ENCODE measurements at regions not wholly inside any gene's neighbourhood (a gene's known extent, or its start where the extent isn't known, plus 50 kb on each side); places are given as distances from the start of the nearest gene placed in this dataset.

DNA sequence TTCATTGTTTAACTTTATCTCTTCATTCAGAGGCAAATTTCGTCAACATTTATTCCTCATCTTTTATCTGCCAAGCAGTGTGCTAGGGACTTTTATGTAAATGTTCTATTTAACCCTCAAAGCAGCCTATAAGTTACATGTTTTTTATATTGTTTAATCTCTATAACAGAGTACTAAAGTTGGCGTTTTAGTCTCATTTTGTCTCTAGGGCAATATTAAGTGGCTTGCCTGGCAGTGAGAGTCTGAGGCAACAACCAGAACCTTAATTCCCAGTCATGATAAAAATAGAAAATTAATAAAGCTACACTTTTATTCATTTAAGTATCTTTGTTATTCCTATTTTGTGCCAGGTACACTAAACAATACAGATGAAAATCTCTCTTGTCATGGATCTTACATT lies 994.3 kb upstream of the ADGRL2 start:
- no peak for TF ChIP-seq EZH2phosphoT487 (conservative IDR thresholded peaks at IDR 0.05; ENCODE audit: low read length)
- TF ChIP-seq, protein P1, sequence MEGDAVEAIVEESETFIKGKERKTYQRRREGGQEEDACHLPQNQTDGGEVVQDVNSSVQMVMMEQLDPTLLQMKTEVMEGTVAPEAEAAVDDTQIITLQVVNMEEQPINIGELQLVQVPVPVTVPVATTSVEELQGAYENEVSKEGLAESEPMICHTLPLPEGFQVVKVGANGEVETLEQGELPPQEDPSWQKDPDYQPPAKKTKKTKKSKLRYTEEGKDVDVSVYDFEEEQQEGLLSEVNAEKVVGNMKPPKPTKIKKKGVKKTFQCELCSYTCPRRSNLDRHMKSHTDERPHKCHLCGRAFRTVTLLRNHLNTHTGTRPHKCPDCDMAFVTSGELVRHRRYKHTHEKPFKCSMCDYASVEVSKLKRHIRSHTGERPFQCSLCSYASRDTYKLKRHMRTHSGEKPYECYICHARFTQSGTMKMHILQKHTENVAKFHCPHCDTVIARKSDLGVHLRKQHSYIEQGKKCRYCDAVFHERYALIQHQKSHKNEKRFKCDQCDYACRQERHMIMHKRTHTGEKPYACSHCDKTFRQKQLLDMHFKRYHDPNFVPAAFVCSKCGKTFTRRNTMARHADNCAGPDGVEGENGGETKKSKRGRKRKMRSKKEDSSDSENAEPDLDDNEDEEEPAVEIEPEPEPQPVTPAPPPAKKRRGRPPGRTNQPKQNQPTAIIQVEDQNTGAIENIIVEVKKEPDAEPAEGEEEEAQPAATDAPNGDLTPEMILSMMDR (IDR thresholded peaks at IDR 0.05; ENCODE audit: insufficient read depth, low read length, poor library complexity, severe bottlenecking): no peak

Measured in SU-DHL-6 (cell line).